Activated CD4-positive, alpha-beta T cell treated with anti-CD3 and anti-CD28 coated beads, Interleukin-10, Interleukin-2, amounts not matched to agents 100 ng/mL and 50 ng/mL, durations not matched to agents 16 hours and 8 hours (primary cell): ENCODE measurements at regions not wholly inside any gene's neighbourhood (a gene's known extent, or its start where the extent isn't known, plus 50 kb on each side); places are given as distances from the start of the nearest gene placed in this dataset.

ENCODE experiments used
- DNase-seq: peaks from one replicate; pipeline ENCODE4 v3.0.0-alpha.2; 2020

DNA sequence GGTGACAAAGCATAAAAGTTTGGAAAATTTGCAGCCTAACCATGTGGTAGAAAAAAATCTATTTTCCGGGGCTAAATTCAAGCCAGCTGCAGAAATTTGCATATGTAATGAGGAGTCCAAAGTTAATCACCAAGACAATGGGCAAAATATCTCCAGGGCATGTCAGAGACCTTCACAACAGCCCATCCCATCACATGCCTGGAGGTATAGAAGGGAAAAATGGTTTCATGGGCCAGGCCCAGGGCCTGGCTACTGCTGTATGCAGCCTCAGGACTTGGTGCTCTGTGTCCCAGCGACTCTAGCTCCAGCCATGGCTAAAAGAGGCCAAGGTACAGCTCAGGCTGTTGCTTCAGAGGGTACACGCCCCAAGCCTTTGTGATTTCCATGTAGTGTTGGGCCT lies 655.8 kb upstream of the MGAT4C start:
- DNase-seq, result no peak

DNA sequence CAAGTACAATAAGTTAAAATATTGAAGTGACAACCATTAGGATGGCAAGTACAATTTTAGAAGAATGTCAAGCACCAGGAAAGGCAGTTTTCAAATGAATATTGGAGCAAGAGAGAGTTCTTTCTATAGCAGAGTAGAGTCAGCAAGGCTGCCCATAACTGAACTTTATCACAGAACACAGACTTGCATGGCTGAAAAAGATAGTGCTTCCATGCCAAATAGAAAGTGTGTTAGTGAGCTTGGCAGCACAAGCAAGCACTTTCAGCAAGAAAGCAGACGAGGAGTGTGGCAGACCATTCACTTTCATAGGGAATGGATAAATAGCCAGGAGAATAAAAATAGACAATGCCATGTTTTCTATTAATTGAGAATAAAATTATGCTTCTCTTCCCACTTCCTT lies 647.0 kb upstream of the MGAT4C start:
- no peak for DNase-seq

DNA sequence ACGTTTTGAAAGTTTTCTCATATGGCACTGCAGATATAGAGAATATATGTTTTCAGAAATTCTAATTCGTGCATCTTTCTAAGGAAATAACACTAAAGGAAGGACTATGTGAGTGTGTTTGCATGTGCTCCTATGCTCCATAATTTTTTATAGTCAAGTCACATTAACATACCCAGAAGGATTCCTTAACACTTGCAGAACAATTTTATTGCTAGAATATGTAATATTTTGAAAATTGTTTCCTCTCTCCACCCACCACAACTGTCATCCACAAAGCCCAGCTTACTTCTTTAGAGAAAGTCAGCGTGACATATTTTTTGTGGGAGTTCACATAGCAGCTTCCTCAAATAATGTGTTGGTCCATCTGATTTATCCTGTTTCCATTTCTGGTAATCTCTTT lies 604.6 kb upstream of the MGAT4C start:
- DNase-seq, result no peak

DNA sequence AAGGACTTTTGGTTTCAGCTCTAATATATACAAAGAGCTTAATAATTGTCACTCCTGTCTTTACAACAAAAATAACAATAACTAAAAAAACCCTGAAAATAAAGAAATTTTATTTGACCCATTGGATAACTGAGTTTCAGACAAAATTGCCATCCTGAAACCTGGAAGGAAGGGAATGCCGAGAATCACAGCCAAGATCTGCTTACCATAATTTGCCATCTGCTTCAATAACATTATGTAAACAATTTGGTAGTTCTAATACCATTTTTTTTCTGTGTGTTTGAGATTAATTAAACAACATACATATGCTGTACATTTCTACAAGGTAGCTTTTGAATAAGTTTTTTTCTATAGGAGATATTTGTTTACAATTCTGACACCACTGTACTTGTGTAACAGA lies 596.3 kb upstream of the MGAT4C start:
- no peak for DNase-seq

DNA sequence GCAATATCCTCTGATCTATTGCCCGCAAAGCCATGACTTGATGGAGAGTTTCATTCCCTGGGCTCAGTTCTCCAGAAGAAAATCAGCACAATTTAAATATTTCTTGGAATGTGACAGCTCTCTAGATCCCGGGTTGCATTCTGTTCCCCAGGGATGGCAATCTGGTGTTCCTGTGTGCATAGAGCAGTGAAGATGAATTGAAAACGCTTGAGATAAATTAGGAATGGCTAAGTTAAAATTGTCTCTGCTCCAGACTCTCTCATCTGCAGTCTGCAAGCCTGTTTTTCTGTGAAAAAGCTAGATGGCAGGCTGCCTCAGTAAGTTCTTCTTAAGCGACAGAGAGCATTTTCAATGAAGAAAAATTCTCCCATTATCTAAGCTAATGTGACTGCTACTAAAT lies 582.5 kb upstream of the MGAT4C start:
- no peak for DNase-seq

DNA sequence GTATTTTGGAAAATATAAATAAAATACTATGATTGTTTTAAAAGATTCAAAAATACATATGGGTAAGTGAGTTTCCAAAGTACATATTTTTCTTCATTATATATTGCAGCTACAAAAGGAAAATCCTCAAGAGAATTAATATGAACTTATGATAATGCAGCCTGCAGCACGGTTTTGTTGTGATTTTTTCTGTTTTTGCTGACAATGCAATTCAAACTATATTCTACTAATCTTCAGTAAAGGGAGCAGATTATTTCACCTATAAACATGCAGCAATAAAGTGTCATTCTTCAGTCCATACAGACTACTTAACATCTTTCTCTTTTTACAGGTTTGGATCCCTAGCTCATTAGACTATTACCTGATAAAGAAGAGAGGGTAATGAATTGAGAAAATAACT lies 582.1 kb upstream of the MGAT4C start:
- no peak for DNase-seq

DNA sequence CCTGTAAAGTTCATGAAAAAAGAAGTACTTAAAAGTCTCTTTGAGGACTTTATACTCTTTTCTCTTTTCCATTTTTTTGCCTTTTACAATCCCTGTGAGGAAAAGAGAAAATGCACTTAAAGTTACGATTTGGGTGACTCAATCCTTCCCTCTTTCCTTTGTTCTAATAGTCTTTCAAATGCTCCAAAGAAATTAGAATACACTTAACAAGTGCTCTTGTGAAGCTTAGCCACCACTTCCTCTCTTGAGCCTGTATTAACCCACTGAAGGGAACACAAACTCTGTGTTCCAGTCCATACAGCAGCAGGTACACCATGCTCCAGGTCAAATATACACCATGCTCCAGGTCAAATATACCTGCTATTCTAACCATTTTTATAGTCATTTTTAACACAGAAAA lies 581.1 kb upstream of the MGAT4C start:
- no peak for DNase-seq

DNA sequence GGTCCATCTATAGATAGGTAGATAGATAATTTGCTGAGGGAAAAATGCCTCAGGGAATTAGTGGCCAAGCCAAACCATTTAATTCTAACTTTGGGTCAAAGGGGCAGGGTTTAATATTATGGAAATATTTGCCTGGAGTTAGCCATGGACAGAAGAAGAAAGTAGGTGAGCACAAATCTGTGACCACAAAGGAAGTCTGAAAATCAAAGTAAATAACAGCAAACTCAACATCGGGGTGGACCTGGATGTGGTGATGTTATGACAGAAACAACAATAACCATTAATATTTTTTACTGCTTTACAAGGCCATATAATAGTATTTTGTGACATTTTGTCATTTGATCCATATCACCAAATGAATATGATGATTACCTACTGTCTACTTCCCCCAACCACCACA lies 578.0 kb upstream of the MGAT4C start:
- no peak for DNase-seq

DNA sequence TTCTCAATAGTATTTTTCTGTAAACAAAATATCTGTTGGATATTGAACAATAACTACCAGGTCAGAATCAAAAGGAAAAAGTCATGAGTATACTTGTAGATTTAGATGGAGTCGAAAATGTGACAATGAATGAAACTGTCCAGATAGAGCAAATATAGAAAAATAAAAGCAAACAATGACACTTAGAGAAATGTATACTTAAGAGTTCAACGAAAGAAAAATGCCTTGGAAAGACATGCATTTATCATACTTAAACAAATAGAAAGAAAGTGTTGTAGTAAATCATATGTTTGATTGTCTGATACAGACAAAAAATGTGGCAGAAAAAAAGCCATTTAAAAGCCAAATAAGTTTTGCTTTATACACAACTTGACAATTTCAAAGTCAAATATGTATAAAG lies 571.2 kb upstream of the MGAT4C start:
- DNase-seq, result no peak

DNA sequence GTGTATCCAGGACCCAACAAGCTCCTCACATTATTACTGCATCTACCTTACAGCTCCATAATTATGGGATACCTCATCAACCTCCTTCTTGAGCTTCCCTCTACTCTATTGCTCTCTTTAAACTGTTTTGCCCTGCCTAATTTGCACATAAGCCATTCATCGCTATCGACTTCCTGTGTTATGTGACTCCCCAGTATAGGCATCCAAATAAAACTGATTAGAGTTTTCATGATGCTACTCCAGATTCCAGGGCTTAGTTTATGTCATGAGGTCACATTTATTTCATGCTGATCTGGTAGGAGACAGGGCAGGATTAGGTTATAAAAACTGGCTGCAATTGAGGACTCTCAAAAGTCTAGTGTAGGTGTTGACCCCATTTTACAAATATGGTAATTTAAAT lies 569.9 kb upstream of the MGAT4C start:
- no peak for DNase-seq

DNA sequence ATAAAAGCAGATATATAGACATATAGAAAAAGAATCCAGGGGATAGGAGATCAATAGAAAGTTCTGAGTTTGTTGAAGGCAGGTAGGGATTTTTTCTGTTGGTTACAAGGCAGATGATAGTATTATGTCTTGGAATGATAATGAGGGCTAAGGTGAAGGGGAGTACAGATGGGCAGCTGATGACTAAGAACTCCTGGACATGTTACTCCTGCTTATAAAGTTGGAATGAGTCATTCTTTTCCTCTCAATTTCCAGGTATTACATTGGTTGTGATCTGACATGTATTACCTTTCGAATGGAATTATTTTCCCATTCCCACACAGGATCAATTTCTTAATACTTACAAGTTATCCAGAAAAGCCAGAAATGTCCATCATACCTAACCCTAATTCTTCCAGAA lies 545.2 kb upstream of the MGAT4C start:
- DNase-seq, result no peak

DNA sequence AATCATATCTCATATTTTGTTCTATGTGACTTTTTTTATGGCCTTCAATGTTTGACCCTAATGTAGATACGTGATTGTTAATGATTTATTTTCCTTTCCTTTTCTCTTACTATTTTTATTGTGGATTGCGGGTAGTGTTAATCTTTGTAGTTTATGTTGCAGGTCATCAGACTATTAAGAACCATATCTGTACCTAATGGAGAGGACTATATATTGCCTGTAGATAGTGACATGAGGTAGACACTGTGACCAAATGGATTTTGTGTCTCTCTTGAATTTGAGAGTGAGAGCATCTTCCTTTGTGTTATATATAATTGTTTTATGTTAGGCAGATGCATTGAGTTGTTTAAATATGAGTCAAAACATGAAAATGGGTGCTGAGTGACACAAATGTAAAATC lies 543.4 kb upstream of the MGAT4C start:
- DNase-seq, result no peak

DNA sequence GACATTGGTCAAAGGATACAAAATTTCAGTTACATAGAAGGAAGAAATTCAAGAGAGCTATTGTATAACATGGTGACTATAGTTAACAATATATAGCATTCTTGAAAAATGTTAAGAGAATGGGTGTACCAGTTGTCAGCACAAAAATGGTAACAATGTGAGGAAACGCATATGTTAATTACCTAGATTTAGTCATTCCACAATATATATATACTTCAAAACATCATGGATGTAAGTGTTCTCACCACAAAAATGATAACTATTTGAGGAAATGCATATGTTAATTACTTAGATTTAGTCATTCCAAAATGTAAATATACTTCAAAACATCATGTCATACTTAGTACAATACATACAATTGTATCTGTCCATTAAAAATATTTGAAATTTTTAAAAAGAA lies 540.4 kb upstream of the MGAT4C start:
- DNase-seq, result no peak

DNA sequence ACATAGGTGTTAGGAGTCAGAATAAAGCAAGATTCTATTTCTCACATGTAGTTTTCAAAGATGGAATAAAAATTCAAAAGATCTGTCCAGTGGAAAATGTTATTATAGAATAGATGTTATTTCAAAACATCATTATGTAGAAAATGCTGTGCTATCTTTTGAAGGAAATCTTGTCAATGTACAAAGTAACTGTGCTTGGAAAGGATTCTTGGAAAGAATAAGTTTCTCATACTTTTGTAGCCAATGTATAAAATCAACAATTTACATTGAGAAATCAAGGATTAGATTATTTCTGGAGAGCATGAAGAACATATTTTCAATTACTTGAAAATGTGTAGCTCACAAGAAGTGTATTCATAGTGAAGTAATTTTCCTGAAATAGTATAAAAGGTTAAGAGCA lies 532.5 kb upstream of the MGAT4C start:
- no peak for DNase-seq

DNA sequence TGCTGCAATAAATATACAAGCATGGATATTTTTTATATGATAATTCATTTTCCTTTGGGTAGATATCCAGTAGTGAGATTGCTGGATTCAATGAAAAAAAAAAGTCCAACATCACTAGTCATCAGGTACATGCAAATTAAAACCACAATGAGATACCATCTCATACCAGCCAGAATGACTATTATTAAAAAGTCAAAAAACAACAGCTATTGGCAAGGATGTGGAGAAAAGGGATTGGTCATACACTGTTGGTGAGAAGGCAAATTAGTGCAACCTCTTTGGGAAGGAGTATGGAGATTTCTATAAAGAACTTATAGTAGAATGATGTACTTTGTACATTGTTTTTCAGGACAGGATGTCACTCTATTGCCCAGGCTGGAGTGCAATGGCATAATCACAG lies 531.2 kb upstream of the MGAT4C start:
- no peak for DNase-seq

DNA sequence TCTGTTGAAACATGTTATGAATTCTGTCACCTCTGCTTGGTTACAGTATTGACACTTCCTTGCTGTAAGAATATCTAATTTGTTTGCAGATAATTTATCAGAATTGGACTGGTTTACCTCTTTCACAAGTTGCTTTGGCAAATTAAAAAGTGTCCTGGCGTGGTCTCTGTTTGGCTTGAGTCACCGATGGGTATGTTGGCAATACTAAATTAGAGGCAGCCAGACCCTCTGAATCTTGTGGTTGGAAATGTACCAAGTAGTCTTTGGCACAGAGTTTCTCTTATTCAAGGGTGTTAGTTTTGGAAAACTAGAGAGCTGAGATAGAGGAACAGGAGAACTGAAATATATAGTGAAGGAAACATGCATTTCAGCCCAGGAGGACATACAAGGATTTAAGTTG lies 521.1 kb upstream of the MGAT4C start:
- no peak for DNase-seq

DNA sequence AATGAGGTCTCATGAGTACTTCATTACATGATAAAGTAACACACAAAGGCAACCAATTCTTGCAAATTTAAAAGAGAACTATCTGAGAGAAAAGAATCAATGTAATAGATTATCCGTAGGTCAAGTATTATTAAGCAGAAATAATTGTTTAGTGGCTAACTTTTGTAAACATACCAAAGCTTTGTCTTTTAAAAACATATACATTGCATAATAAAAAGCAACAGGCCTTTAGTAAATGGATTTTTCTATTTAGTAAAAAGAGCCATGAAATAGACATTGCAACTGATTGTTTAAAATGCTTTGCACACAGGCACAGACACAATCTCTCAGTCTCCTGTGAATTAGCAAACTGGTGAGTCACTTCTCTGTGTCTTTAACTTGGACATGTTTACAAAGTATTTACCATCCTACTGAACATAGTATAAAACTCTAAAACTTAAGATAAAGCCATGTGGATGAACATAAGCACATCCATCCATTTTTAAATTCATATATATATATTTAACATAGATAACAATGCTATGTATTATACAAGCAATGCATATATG lies 518.7 kb upstream of the MGAT4C start:
- no peak for DNase-seq

DNA sequence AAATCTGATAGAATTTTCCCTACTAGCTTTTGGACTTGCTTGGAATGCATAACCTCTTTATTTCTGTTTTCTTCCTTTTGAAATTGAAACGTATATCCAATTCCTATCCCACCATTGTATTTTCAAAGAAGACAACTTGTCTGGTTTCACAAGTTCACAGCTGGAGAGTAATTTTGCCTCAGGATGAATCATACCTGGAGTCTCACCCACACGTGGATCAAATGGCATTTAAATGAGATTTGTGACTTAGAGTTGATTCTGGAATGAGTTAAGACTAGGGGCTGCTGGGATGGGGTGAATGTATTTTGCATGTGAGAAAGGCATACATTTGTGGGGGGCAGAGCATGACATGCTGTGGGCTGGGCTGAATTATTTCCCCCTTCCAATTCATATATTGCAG lies 516.5 kb upstream of the MGAT4C start:
- no peak for DNase-seq

DNA sequence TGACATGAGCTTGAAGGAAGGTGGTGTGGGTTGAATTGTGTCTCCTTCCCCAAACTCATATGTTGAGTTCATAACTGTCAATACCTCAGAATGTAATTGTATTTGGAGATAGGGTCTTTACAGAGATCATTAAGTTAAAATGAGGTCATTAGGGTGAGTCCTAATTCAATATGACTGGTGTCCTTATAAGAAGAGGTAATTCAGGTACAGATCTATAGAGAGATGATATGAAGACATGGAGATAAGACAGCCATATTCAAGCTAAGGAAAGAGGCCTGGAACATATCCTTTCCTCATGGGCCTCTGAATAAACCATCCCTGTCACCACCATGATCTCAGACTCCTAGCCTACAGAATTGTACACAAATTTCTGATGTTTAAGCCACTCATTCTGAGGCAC lies 514.7 kb upstream of the MGAT4C start:
- no peak for DNase-seq

DNA sequence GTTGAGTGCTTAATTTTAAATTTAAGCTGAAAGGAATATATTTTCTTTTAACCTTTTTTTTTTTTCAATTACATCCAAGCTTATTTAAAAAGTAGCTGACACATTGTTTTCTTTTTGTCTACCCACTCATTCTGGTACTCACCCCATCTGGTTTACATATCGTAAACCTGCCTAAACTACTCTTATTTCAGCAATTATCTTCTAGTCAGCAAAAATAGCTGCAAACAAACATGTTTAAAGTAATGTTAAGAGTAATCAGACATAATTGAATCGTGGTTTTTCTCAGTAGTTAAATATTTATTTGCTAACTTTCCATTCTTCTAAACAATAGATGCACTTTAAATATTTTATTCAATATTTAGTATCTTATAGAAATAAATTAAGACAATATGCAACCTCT lies 492.7 kb upstream of the MGAT4C start:
- no peak for DNase-seq

DNA sequence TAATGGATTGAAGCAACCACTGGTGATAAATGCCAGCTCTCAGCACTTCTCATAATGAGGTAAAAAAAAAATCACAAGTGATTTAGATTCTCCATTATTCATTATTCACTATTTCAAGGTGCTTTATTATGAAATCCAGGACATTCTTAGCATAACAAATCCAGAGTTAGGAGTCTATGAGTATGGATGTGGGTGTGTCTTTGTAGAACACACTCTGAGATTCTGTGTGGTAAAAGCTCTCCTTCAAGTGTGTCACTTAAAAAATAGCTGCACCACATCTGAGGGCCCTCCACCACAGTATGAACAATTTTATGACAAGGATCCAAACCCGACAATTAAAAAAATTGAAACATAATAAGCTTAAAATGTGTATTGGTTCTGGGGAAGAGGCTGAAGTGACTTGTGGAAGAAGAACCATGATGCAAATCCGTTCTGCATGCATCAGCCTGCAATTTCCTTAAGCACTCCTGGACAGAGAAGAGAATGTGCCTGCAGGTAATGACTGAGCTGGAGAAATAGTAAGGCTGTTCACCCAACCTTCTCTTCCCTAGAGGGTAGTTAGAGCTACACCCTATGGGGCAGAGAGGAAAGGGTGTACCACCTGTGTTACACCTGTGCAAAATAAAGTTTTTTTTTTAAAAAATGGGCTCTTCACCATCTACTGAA lies 488.5 kb upstream of the MGAT4C start:
- no peak for DNase-seq

DNA sequence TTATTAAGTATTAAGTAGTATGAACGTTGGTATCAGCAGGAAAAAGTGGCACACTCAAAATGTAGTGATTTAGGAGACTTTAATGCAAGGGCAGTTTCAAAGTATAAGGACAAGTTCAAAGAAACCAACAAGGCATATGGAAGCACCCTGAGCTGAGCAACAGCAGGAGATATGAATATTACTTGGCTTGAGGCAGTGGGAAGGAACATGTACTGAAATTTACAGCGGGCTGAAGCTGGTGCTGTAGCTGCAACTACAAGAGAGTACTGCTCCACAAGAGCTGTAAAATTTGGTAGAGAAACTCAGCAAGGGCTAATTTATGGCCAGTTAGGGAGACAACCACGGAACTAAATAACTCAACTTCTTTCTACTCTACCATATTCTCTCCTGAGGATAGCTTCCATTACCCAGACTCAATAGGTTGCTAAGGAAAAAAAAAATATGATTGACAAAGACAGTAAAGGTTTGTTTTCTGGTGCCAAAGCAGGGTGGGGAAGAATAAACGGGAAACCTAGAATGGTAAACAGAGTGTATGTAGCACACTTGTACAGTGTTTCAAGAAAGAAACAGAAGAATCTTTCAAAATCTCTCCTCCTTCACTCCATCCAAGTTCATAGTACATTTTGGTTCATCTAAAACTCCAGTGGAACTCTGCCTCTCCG lies 487.8 kb upstream of the MGAT4C start:
- DNase-seq, result no peak

DNA sequence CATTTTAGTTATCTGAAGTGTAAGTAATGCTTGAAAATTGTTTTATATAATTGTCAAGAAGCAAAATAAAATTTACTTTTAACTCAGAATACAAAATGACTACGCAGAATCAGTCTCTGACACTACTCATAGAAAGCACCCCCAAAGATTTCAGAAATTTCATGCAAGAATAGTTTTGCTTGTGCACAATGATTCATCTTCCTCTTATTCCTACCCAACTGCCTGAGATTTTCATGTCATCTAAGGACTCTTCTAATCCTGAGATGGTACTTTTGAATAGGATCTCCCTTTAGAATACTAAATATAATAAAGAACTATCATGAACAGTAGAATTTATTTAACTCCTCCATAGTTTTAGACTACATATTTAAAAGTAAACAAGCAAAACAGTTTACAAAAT lies 485.3 kb upstream of the MGAT4C start:
- DNase-seq, result no peak

DNA sequence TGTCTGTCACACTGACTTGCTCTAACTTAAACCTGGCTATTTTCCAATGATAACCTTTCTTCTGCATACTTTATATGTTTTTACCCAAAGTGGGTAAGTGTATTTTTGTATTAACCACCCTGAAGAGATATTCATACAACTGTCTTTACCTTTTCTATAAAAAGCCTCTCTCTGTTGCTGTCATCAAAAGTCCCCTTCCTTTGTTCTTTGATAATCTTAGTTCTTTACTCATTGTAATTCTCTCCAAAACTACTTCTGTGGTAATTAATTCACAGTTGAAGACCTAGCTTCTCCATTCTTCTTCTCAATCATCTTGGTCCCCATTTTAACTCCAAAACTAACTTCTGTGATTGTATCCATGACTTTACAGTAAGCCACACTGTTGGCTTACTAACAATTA lies 479.7 kb upstream of the MGAT4C start:
- no peak for DNase-seq

DNA sequence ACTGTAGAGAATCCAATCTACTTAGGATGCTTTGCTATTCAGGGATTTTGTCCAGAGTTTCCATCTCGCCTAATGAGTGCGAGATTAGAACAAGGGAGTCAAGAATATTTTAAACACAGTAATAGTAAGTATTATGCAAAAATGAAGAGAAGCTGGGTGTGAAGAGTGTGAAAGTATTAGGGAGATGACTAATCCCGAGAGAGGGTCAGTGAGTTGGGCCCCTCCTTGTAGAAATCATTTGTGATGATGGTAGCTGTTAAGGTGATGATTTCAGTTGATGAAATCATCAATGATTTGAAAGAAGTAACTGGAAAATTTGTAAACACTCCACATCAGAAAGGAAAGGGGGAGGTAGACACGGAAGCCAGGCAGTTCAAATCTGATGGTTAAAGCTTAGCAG lies 478.9 kb upstream of the MGAT4C start:
- DNase-seq, result no peak
